ENCODE measurements at regions not wholly inside any gene's neighbourhood (a gene's known extent, or its start where the extent isn't known, plus 50 kb on each side); places are given as distances from the start of the nearest gene placed in this dataset.

DNA sequence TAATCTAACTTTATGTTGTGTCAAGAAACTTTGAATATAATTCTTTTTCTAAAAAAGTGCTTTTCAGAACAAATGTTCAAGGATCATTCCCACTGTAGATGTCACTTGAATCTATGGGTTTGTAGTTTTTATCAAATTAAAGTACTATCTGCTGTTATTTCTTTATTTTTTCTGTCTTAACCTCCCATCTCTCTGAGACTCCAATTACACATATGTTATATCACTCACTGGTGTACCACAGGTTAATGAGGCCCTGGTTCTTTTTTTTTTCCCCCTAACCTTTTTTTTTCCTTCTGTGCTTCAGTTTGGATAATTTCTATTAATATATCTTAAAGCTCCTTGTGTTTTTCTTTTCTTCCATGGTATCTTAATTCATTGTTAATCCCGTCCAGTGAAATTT, 279.9 kb upstream of the RGS6 start:
- Histone ChIP-seq H3K4me3 (ENCODE audit: low read depth, low read length) (no peak overlapping the region), H3K36me3 (ENCODE audit: control insufficient read depth, insufficient read depth, low read length) (no peaks in the 10 kb centered on the region), H3K4me1 (ENCODE audit: control insufficient read depth, insufficient read depth, low read length) (peaks cover 8% of the 10 kb centered on the region), H3K9ac (ENCODE audit: low read depth, low read length) (no peak overlapping the region), H3K27me3 (ENCODE audit: control insufficient read depth, insufficient read depth, low read length) (no peaks in the 10 kb centered on the region), H3K9me3 (ENCODE audit: control insufficient read depth, insufficient read depth, low read length) (no peaks in the 10 kb centered on the region)

DNA sequence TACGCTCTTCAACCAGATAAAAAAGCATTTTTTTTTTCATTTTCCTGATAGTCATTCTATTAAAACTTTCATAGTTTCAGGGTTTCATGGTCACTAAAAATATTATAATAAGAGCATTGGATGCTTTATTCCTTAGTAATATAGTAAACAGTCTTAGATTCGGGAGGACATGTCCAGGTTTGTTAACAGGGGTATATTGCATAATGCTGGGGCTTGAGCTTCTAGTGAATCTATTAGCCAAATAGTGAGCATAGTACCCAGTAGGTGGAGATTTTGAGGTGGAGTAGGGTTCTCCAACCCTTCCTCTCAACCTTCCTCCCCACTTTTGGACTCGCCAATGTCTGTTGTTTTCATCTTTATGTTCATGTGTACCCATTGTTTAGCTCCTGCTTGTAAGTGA, 277.4 kb upstream of the RGS6 start:
- Histone ChIP-seq H3K36me3 (ENCODE audit: control insufficient read depth, insufficient read depth, low read length) (no peaks in the 10 kb centered on the region), H3K9me3 (ENCODE audit: control insufficient read depth, insufficient read depth, low read length) (no peaks in the 10 kb centered on the region), H3K9ac (ENCODE audit: low read depth, low read length) (no peak overlapping the region), H3K27me3 (ENCODE audit: control insufficient read depth, insufficient read depth, low read length) (no peaks in the 10 kb centered on the region), H3K4me3 (ENCODE audit: low read depth, low read length) (no peak overlapping the region), H3K4me1 (ENCODE audit: control insufficient read depth, insufficient read depth, low read length) (peaks cover 5% of the 10 kb centered on the region)

DNA sequence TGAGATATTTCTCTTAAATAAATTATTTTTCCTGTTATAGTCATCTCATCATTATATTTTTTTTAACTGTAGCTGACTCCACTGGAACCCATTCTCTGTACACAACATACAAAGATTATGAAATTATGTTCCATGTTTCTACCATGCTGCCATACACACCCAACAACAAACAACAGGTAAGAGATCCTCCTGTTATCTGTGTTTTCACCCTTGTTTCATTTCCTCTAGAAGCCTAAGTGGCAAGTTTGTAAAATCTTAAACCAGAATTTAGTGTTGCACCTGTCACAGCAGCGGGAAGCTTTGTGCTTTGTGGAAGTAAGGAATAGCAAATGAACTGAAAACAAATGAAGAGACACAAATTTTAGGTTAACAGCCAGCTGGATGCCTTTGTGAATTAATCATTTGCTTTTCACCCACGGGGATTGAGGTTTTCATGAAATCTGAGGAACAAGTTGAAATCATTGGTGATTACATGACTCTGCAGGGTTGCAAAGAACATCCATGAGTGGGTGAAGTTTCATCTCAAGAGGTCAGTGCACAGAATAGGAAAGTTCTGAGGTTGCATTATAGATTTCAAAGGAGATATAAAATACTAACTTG, 273.9 kb upstream of the RGS6 start:
- no peaks in the 10 kb centered on the region for H3K9me3 ChIP-seq (ENCODE audit: control insufficient read depth, insufficient read depth, low read length)
- H3K4me3 ChIP-seq (ENCODE audit: low read depth, low read length), result no peak overlapping the region
- H3K4me1 ChIP-seq (ENCODE audit: control insufficient read depth, insufficient read depth, low read length), result peaks cover 5% of the 10 kb centered on the region
- no peaks in the 10 kb centered on the region for H3K36me3 ChIP-seq (ENCODE audit: control insufficient read depth, insufficient read depth, low read length)
- H3K27me3 ChIP-seq (ENCODE audit: control insufficient read depth, insufficient read depth, low read length), result no peaks in the 10 kb centered on the region
- no peak overlapping the region for H3K9ac ChIP-seq (ENCODE audit: low read depth, low read length)

DNA sequence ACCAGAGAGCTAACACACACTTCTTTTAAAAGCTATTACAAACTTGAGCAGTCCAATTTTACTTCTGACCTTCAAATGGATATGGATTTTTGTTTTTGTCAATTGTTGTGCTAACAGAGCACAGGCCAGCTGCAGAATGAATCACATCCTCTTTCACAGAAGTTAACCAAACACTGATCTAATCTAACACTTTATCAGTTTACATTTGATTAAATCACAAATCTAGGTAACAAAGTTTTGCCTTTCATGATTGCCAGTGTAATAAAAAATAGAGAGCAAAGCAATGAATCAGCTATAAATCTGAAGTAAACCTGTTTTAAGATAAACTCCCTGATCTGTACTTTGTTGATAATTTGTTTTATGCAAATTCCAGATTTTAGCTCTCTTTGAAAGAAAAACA, 273.1 kb upstream of the RGS6 start:
- Histone ChIP-seq H3K4me3 (ENCODE audit: low read depth, low read length) (no peak overlapping the region), H3K9ac (ENCODE audit: low read depth, low read length) (no peak overlapping the region), H3K4me1 (ENCODE audit: control insufficient read depth, insufficient read depth, low read length) (peaks cover 5% of the 10 kb centered on the region), H3K27me3 (ENCODE audit: control insufficient read depth, insufficient read depth, low read length) (no peaks in the 10 kb centered on the region), H3K9me3 (ENCODE audit: control insufficient read depth, insufficient read depth, low read length) (no peaks in the 10 kb centered on the region), H3K36me3 (ENCODE audit: control insufficient read depth, insufficient read depth, low read length) (no peaks in the 10 kb centered on the region)

DNA sequence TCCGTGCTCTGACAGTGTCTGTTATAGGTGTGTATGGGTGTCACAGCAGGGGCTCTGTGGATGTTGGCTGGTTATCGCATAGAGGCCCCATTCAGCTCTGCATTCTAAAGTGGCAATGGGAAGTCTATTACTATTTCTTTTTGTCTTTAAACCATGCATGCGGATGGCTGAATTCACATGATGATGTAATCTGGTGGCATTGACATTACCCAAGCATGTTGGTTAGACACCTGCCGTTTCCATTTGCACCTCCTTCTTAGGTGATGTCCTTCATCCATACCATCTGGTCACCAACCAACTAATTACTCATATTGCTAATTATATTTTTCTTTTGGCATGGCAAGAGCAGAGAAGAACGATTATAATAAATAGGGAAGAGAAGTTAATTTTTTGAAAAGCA, 270.8 kb upstream of the RGS6 start:
- Histone ChIP-seq H3K9ac (ENCODE audit: low read depth, low read length) (no peak overlapping the region), H3K9me3 (ENCODE audit: control insufficient read depth, insufficient read depth, low read length) (no peaks in the 10 kb centered on the region), H3K27me3 (ENCODE audit: control insufficient read depth, insufficient read depth, low read length) (no peaks in the 10 kb centered on the region), H3K4me1 (ENCODE audit: control insufficient read depth, insufficient read depth, low read length) (peaks cover 5% of the 10 kb centered on the region), H3K36me3 (ENCODE audit: control insufficient read depth, insufficient read depth, low read length) (no peaks in the 10 kb centered on the region), H3K4me3 (ENCODE audit: low read depth, low read length) (no peak overlapping the region)

DNA sequence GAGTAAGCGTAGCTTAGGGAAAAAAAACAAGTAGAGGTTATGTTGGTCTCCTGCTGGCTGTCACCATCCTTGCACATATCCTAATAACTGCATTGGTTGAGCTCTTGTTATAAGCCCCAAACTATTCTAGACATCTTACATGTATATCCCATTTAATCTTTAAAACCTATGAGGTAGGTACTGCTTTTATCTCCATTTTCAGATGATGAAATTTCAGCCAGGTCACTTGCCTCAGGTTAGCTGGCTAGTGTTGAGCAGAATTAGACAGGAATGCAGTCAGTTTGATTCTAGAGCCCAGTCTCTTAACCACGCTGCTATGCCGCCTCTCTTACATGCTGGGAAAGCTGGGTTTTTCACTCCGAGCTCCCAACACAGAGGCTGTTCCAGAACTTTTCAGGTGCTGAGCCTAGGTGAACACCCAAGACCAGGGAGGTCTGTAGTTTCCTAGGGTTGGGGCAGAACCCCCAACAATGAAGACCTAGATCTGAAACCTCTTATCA, 269.9 kb upstream of the RGS6 start:
- H3K4me3 ChIP-seq (ENCODE audit: low read depth, low read length), result no peak overlapping the region

DNA sequence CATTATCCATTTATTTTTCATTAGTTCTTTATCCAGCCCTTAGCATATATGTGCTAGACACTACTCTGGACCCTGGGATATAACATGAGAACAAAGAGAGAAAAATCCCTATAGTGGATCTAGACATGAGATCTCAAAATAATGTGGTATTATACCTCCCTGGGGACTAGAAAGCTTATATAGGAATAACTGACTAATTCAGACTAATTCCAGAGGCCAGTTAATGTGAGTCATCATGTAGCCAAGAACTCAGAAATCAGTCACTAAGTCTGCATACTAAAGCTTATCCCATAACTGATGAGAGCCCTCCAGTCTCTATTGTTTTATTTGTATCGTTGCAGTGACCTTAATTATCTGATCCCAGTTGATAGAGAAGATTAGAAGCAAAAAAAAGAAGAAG, 267.1 kb upstream of the RGS6 start:
- Histone ChIP-seq H3K9me3 (ENCODE audit: control insufficient read depth, insufficient read depth, low read length) (no peaks in the 10 kb centered on the region), H3K27me3 (ENCODE audit: control insufficient read depth, insufficient read depth, low read length) (no peaks in the 10 kb centered on the region), H3K36me3 (ENCODE audit: control insufficient read depth, insufficient read depth, low read length) (no peaks in the 10 kb centered on the region), H3K9ac (ENCODE audit: low read depth, low read length) (no peak overlapping the region), H3K4me3 (ENCODE audit: low read depth, low read length) (no peak overlapping the region), H3K4me1 (ENCODE audit: control insufficient read depth, insufficient read depth, low read length) (no peaks in the 10 kb centered on the region)

More for the DNA sequence above, 269.9 kb upstream of the RGS6 start:
- Histone ChIP-seq H3K4me1 (ENCODE audit: control insufficient read depth, insufficient read depth, low read length) (peaks cover 5% of the 10 kb centered on the region), H3K36me3 (ENCODE audit: control insufficient read depth, insufficient read depth, low read length) (no peaks in the 10 kb centered on the region), H3K27me3 (ENCODE audit: control insufficient read depth, insufficient read depth, low read length) (no peaks in the 10 kb centered on the region), H3K9ac (ENCODE audit: low read depth, low read length) (no peak overlapping the region), H3K9me3 (ENCODE audit: control insufficient read depth, insufficient read depth, low read length) (no peaks in the 10 kb centered on the region)

DNA sequence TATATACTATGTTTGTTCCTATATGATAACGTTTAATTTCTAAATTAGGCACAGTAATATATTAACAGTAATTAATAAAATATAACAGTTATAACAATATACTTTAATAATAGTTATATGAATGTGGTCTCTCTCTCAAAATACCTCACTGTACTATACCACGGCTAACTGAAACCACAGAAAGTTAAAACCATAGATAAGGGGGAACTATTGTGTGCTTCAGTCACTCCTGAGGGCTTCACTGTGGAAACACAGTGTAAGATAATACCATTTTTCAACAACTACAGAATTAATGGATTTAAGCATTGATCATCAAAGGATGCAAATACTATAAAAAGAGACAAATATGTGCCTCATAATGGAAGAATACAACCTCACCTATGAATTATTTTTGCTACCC, 266.4 kb upstream of the RGS6 start:
- H3K27me3 ChIP-seq (ENCODE audit: control insufficient read depth, insufficient read depth, low read length), result no peaks in the 10 kb centered on the region
- H3K36me3 ChIP-seq (ENCODE audit: control insufficient read depth, insufficient read depth, low read length), result no peaks in the 10 kb centered on the region
- no peak overlapping the region for H3K4me3 ChIP-seq (ENCODE audit: low read depth, low read length)
- H3K9ac ChIP-seq (ENCODE audit: low read depth, low read length), result no peak overlapping the region
- H3K9me3 ChIP-seq (ENCODE audit: control insufficient read depth, insufficient read depth, low read length), result no peaks in the 10 kb centered on the region
- no peaks in the 10 kb centered on the region for H3K4me1 ChIP-seq (ENCODE audit: control insufficient read depth, insufficient read depth, low read length)

DNA sequence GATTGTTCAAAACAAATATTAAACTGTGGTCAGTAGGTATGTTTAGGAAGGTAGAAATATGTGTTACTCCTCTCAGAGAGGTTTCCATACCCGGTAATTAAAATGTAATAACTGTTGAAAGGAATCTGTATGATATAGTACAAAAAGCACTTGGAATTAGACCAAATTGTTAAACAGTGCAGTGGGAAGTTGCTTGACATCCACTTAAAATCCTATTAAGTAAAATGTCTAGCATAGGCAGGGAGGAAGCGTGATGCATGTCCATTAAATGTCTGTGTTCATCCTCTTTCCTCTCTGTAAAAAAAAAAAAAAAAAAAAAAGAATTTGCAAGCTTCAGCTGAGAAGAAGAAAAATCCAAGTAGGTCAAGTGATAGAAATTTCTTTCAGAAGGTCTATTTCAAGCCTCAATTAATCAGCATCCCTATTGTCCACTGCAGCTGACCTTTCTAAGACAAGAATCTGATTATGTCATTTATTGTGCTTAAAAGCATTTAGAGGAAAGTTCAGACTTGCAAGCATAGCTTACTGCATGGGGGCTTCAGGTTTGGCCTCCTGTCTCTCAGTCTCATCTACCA, 265.6 kb upstream of the RGS6 start:
- Histone ChIP-seq H3K27me3 (ENCODE audit: control insufficient read depth, insufficient read depth, low read length) (no peaks in the 10 kb centered on the region), H3K4me3 (ENCODE audit: low read depth, low read length) (no peak overlapping the region), H3K9ac (ENCODE audit: low read depth, low read length) (no peak overlapping the region), H3K4me1 (ENCODE audit: control insufficient read depth, insufficient read depth, low read length) (no peaks in the 10 kb centered on the region), H3K36me3 (ENCODE audit: control insufficient read depth, insufficient read depth, low read length) (peaks cover under 1% of the 10 kb centered on the region), H3K9me3 (ENCODE audit: control insufficient read depth, insufficient read depth, low read length) (no peaks in the 10 kb centered on the region)

DNA sequence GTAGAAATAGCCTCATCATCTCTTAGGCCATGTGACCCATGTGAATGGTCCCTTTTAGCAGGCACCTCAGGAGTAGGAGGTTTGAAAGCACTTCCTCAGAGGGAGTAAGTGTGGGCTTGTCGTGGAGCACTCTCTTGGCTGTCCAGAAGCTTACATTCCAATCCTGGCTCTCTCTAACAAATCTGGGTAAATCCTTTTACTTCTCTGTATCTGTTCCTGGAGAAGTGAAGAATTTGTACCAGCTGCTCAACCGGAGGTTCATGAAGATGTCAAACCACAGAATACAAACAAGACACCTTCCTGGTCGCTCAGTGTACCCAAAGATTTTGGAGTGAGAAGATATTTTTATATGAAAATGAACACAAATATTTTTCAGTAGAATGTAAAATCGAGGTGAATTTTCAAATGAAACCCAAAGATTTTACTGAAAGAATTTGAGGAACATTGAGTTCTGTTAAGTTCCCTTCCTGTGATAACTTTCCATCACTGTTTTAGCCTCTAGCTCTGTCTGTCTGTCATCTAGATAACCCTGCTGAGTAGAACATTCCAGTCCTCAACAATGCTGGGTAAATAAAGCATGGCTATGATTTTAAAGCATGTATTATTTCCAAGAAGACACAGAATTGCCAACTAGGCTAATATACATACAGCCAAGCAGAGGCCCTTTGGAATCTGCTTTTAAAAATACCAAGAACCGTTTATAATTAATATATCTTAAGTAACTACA, 263.9 kb upstream of the RGS6 start:
- Histone ChIP-seq H3K4me1 (ENCODE audit: control insufficient read depth, insufficient read depth, low read length) (no peaks in the 10 kb centered on the region), H3K4me3 (ENCODE audit: low read depth, low read length) (no peak overlapping the region), H3K9ac (ENCODE audit: low read depth, low read length) (no peak overlapping the region), H3K36me3 (ENCODE audit: control insufficient read depth, insufficient read depth, low read length) (peaks cover 12% of the 10 kb centered on the region), H3K27me3 (ENCODE audit: control insufficient read depth, insufficient read depth, low read length) (no peaks in the 10 kb centered on the region), H3K9me3 (ENCODE audit: control insufficient read depth, insufficient read depth, low read length) (no peaks in the 10 kb centered on the region)

DNA sequence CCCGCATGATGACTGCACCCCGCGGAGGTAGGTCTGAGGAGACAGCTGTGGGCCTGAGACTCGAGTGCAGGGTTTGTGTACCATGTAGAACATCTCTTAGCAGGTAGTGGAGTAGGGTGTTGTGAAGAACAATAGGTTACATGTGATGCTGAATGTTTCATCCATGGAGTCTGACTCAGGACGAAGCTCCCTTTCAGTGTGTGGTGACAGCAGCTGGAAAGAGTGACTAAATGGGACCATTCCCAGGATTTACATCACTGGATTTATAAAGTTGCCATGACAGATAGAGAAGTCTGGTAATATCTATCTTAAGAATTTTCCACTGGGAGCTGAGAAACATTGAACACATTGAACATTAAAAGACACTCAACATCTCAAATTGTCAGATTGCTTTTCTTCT, 259.6 kb upstream of the RGS6 start:
- Histone ChIP-seq H3K27me3 (ENCODE audit: control insufficient read depth, insufficient read depth, low read length) (no peaks in the 10 kb centered on the region), H3K36me3 (ENCODE audit: control insufficient read depth, insufficient read depth, low read length) (peaks cover 12% of the 10 kb centered on the region), H3K4me3 (ENCODE audit: low read depth, low read length) (no peak overlapping the region), H3K9ac (ENCODE audit: low read depth, low read length) (no peak overlapping the region), H3K4me1 (ENCODE audit: control insufficient read depth, insufficient read depth, low read length) (peaks cover 3% of the 10 kb centered on the region), H3K9me3 (ENCODE audit: control insufficient read depth, insufficient read depth, low read length) (no peaks in the 10 kb centered on the region)
